HEK293T (cell line): ENCODE measurements at regions not wholly inside any gene's neighbourhood (a gene's known extent, or its start where the extent isn't known, plus 50 kb on each side); places are given as distances from the start of the nearest gene placed in this dataset.

Experiments used
- BHLHE40 ChIP-seq: fragments of 450-650 bp; IDR thresholded peaks from 2 replicates; pipeline ENCODE4 v1.6.1; 2016; ENCODE audit warnings: mild to moderate bottlenecking, moderate library complexity, borderline replicate concordance
- FOXA1 ChIP-seq: fragments of 450-650 bp; IDR thresholded peaks from 2 replicates; pipeline ENCODE4 v1.6.1; 2016; ENCODE audit warnings: mild to moderate bottlenecking
- FOXK2 ChIP-seq: fragments of 450-650 bp; IDR thresholded peaks from 2 replicates; pipeline ENCODE4 v1.6.1; 2016; ENCODE audit warnings: mild to moderate bottlenecking
- FOXM1 ChIP-seq: fragments of 450-650 bp; IDR thresholded peaks from 2 replicates; pipeline ENCODE4 v1.6.1; 2017; ENCODE audit warnings: mild to moderate bottlenecking, borderline replicate concordance
- HDGF ChIP-seq: fragments of 450-650 bp; IDR thresholded peaks from 2 replicates; pipeline ENCODE4 v1.6.1; 2017; ENCODE audit warnings: antibody characterized with exemption, borderline replicate concordance
- L3MBTL2 ChIP-seq: fragments of 450-650 bp; conservative IDR thresholded peaks from 2 replicates; pipeline ENCODE4 v1.6.1; 2016; ENCODE audit warnings: mild to moderate bottlenecking
- PKNOX1 ChIP-seq: fragments of 450-650 bp; IDR thresholded peaks from 2 replicates; pipeline ENCODE4 v1.6.1; 2016
- TARDBP ChIP-seq: fragments of 450-650 bp; IDR thresholded peaks from 2 replicates; pipeline ENCODE4 v1.6.1; 2016
- ZNF384 ChIP-seq: fragments of 450-650 bp; IDR thresholded peaks from 2 replicates; pipeline ENCODE4 v1.6.1; 2016

GRCh38 chr16:76906552-76906951, 284.4 kb upstream of the MON1B start:
- TF ChIP-seq BHLHE40 (no peak), FOXK2 (no peak), L3MBTL2 (no peak), HDGF (no peak), PKNOX1 (no peak), FOXM1 (no peak), ZNF384 (no peak), TARDBP (no peak), FOXA1 (no peak)
